ENCODE measurements at regions not wholly inside any gene's neighbourhood (a gene's known extent, or its start where the extent isn't known, plus 50 kb on each side); places are given as distances from the start of the nearest gene placed in this dataset.

- no peak for TF ChIP-seq CTCF (IDR thresholded peaks at IDR 0.05)
- no peak for TF ChIP-seq POLR2AphosphoS5 (IDR thresholded peaks at IDR 0.05)
- TF ChIP-seq EP300 (IDR thresholded peaks at IDR 0.05), result no peak
These were observed 193.0 kb upstream of the TSHZ2 start for GRCh38 chr20:52779125-52779524.
